PC-9 (cell line): ENCODE measurements at regions not wholly inside any gene's neighbourhood (a gene's known extent, or its start where the extent isn't known, plus 50 kb on each side); places are given as distances from the start of the nearest gene placed in this dataset.

Experiments used
- BruUV-seq: library from RNA; stranded (reverse); fragments of 400-500 nt; replicated peaks from 2 replicates; lab custom pipeline; 2021; lab: Mats Ljungman, UMichigan
- CTCF ChIA-PET: fragments of 300-600 bp; sonication (Branson Sonifier 250); formaldehyde crosslinking; loops from one replicate; lab custom pipeline; 2022; ENCODE audit warnings: antibody characterized with exemption; lab: Charles Lee
- POLR2A ChIA-PET: fragments of 300-600 bp; sonication (Branson Sonifier 250); formaldehyde crosslinking; loops from one replicate; lab custom pipeline; 2022; ENCODE audit warnings: antibody characterized with exemption; ENCODE audit not compliant: unreplicated experiment; lab: Charles Lee
- DNase-seq, 2 experiments: peaks; one replicate each; pipeline versions ENCODE4 v3.0.0 to v3.0.0-alpha.2; 2015 to 2022; ENCODE audit warnings: mixed read lengths in 1 of 2
- H2AFZ ChIP-seq: fragments of 200-600 bp; sonication (generic); 2 replicates; pipeline ENCODE4 v1.8.1; 2017; ENCODE audit warnings: antibody characterized with exemption
- H3F3A ChIP-seq: fragments of 200-600 bp; sonication (generic); 2 replicates; pipeline ENCODE4 v1.8.1; 2017; ENCODE audit warnings: antibody characterized with exemption, mild to moderate bottlenecking, low read depth; ENCODE audit not compliant: insufficient read depth
- H3K27ac ChIP-seq: fragments of 200-600 bp; sonication (generic); 2 replicates; pipeline ENCODE4 v1.6.1; 2016; ENCODE audit warnings: mixed run types
- H3K27me3 ChIP-seq: fragments of 200-600 bp; sonication (generic); 2 replicates; pipeline ENCODE4 v1.6.1; 2016; ENCODE audit warnings: low read depth, mixed run types; ENCODE audit not compliant: insufficient read depth
- H3K36me3 ChIP-seq: fragments of 200-600 bp; sonication (generic); 2 replicates; pipeline ENCODE4 v1.6.1; 2016; ENCODE audit warnings: low read depth, mixed run types
- H3K4me1 ChIP-seq: fragments of 200-600 bp; sonication (generic); replicated peaks from 2 replicates; pipeline ENCODE4 v1.6.1; 2016; ENCODE audit warnings: mixed run types; ENCODE audit not compliant: insufficient read depth
- H3K4me2 ChIP-seq: fragments of 200-600 bp; sonication (generic); 2 replicates; pipeline ENCODE4 v1.6.1; 2017; ENCODE audit warnings: mixed run types
- H3K4me3 ChIP-seq: fragments of 200-600 bp; sonication (generic); 2 replicates; pipeline ENCODE4 v1.6.1; 2016; ENCODE audit warnings: mixed run types
- H3K79me2 ChIP-seq: fragments of 200-600 bp; sonication (generic); 2 replicates; pipeline ENCODE4 v1.6.1; 2017; ENCODE audit warnings: low read depth, mixed run types
- H3K9me2 ChIP-seq: fragments of 200-600 bp; sonication (generic); 2 replicates; pipeline ENCODE4 v1.8.1; 2017; ENCODE audit warnings: mild to moderate bottlenecking; ENCODE audit not compliant: insufficient read depth
- H3K9me3 ChIP-seq: fragments of 200-600 bp; sonication (generic); 2 replicates; pipeline ENCODE4 v1.8.1; 2016; ENCODE audit warnings: low read depth; ENCODE audit not compliant: insufficient read depth
- H4K20me1 ChIP-seq: fragments of 200-600 bp; sonication (generic); 2 replicates; pipeline ENCODE4 v1.8.1; 2017; ENCODE audit not compliant: insufficient read depth
- CTCF ChIP-seq: fragments of 200-600 bp; sonication (generic); conservative IDR thresholded peaks from 2 replicates; pipeline ENCODE4 v1.6.1; 2017; ENCODE audit warnings: mixed run types, antibody characterized with exemption, mild to moderate bottlenecking, moderate library complexity
- EZH2 ChIP-seq: fragments of 200-600 bp; sonication (generic); IDR thresholded peaks from 2 replicates; pipeline ENCODE4 v1.8.0; 2017; ENCODE audit warnings: antibody characterized with exemption, low read depth
- intact Hi-C: fragments of 100-400 bp; cut with micrococcal nuclease; formaldehyde crosslinking; loops from one replicate; pipeline ENCODE4 v1.10.0; 2022; ENCODE audit not compliant: unreplicated experiment

- H3K79me2 ChIP-seq: no peaks in the 10 kb centered on the region
- H3F3A ChIP-seq: no peaks in the 10 kb centered on the region
- BruUV-seq: no TSS peak
- no peak overlapping the region for H3K27ac ChIP-seq
- no peaks in the 10 kb centered on the region for H3K4me1 ChIP-seq
- POLR2A ChIA-PET: no interaction called here
- intact Hi-C loops: no loop called here
- H3K4me2 ChIP-seq: no peak overlapping the region
- peak overlapping the region; percentile 33; the same call in 1 of the 2 replicates for H2AFZ ChIP-seq
- CTCF ChIA-PET: no interaction called here
- no peak overlapping the region for H3K4me3 ChIP-seq
- no peak for DNase-seq
- TF ChIP-seq EZH2 (no peak), CTCF (no peak)
- H3K36me3 ChIP-seq: no peaks in the 10 kb centered on the region
- no peaks in the 10 kb centered on the region for H3K9me3 ChIP-seq
- no peaks in the 10 kb centered on the region for H3K27me3 ChIP-seq
- H4K20me1 ChIP-seq: no peaks in the 10 kb centered on the region
- H3K9me2 ChIP-seq: no peaks in the 10 kb centered on the region
Observed at GRCh38 chr5:88647901-88648300, 235.1 kb downstream of the MEF2C start.

GRCh38 chr5:88646866-88647265 lies 236.1 kb downstream of the MEF2C start:
- no peak overlapping the region for H3K27ac ChIP-seq
- no peaks in the 10 kb centered on the region for H3K9me2 ChIP-seq
- H2AFZ ChIP-seq: no peak overlapping the region
- no peaks in the 10 kb centered on the region for H3F3A ChIP-seq
- H3K4me1 ChIP-seq: no peaks in the 10 kb centered on the region
- TF ChIP-seq CTCF (no peak), EZH2 (no peak)
- no peaks in the 10 kb centered on the region for H3K27me3 ChIP-seq
- no peak for DNase-seq
- BruUV-seq: no TSS peak
- no peaks in the 10 kb centered on the region for H3K9me3 ChIP-seq
- no peak overlapping the region for H3K4me2 ChIP-seq
- CTCF ChIA-PET: no interaction called here
- H3K4me3 ChIP-seq: no peak overlapping the region
- POLR2A ChIA-PET: no interaction called here
- no peaks in the 10 kb centered on the region for H3K79me2 ChIP-seq
- H4K20me1 ChIP-seq: no peaks in the 10 kb centered on the region
- no peaks in the 10 kb centered on the region for H3K36me3 ChIP-seq
- intact Hi-C loops: no loop called here

GRCh38 chr5:88644676-88645075 lies 238.3 kb downstream of the MEF2C start:
- Histone ChIP-seq H2AFZ (no peak overlapping the region), H3K79me2 (no peaks in the 10 kb centered on the region), H3K27ac (no peak overlapping the region), H3K4me2 (no peak overlapping the region), H3K4me3 (no peak overlapping the region), H3K9me3 (no peaks in the 10 kb centered on the region), H3K9me2 (no peaks in the 10 kb centered on the region), H3K36me3 (no peaks in the 10 kb centered on the region), H4K20me1 (no peaks in the 10 kb centered on the region), H3K27me3 (no peaks in the 10 kb centered on the region), H3F3A (no peaks in the 10 kb centered on the region), H3K4me1 (no peaks in the 10 kb centered on the region)
- BruUV-seq: no TSS peak
- CTCF ChIA-PET: no interaction called here
- DNase-seq: no peak
- intact Hi-C loops: no loop called here
- TF ChIP-seq EZH2 (no peak), CTCF (no peak)
- POLR2A ChIA-PET: no interaction called here
